Endothelial cell of umbilical vein (primary cell): ENCODE measurements at regions not wholly inside any gene's neighbourhood (a gene's known extent, or its start where the extent isn't known, plus 50 kb on each side); places are given as distances from the start of the nearest gene placed in this dataset.
"Not testable (repeated sequence)": the region's sequence is repeated elsewhere in the genome, so short reads cannot be mapped to it uniquely, and the experiment has no call there.

ENCODE experiments used
- BruUV-seq: library from RNA; stranded (reverse); fragments of 400-500 nt; replicated peaks from 2 replicates; lab custom pipeline; 2021; lab: Mats Ljungman, UMichigan
- CTCF ChIA-PET: fragments of 300-600, 350-600 bp; sonication (Branson Sonifier 250); formaldehyde crosslinking; loops from one replicate; lab custom pipeline; 2021; ENCODE audit warnings: antibody characterized with exemption, inconsistent platforms; lab: Charles Lee
- POLR2A ChIA-PET: fragments of 300-600, 350-600 bp; sonication (Branson Sonifier 250); formaldehyde crosslinking; loops from one replicate; lab custom pipeline; 2021; ENCODE audit warnings: antibody characterized with exemption, inconsistent platforms; lab: Charles Lee
- DNase-seq: peaks from one replicate; pipeline ENCODE4 v3.0.0-alpha.2; 2011; ENCODE audit warnings: low read depth, low spot score
- FAIRE-seq: peaks from 2 replicates; lab custom pipeline; 2011; peaks lifted over from hg19 to GRCh38; lab: Jason Lieb, UNC
- H2AFZ ChIP-seq: 2 replicates; pipeline ENCODE4 v1.6.0; 2012; ENCODE audit warnings: low read depth, low read length, control low read depth, inconsistent platforms
- H3K27ac ChIP-seq: 2 replicates; pipeline ENCODE4 v1.5.1; 2011; ENCODE audit warnings: low read depth, mild to moderate bottlenecking, control low read depth, low read length, moderate library complexity; ENCODE audit not compliant: insufficient read depth
- H3K27me3 ChIP-seq, 2 experiments: 2 replicates each; pipeline versions ENCODE4 v1.6.0 to v1.6.1; 2011; ENCODE audit warnings: low read length in 2 of 2, mixed read lengths in 1 of 2; ENCODE audit not compliant: control insufficient read depth in 2 of 2, insufficient read depth in 2 of 2
- H3K36me3 ChIP-seq, 2 experiments: 2 replicates in 1 of 2; 3 replicates in 1 of 2; pipeline ENCODE4 v1.5.1; 2011; ENCODE audit warnings: low read length in 2 of 2, mild to moderate bottlenecking in 1 of 2, moderate library complexity in 1 of 2; ENCODE audit not compliant: control insufficient read depth in 2 of 2, insufficient read depth in 2 of 2; ENCODE audit errors: extremely low read depth in 1 of 2
- H3K4me1 ChIP-seq: 3 replicates; pipeline ENCODE4 v1.5.1; 2011; ENCODE audit warnings: mild to moderate bottlenecking, low read length; ENCODE audit not compliant: control insufficient read depth, insufficient read depth; ENCODE audit errors: extremely low read depth
- H3K4me2 ChIP-seq: 2 replicates; pipeline ENCODE4 v1.6.1; 2011; ENCODE audit warnings: low read length, control low read depth, mixed read lengths; ENCODE audit not compliant: insufficient read depth
- H3K4me3 ChIP-seq, 3 experiments: fragments of 200-600 bp in 1 of 3; sonication (generic), shearing (Covaris generic) in 1 of 3; replicated peaks in 1 of 3; 2 replicates each; pipeline ENCODE4 v1.5.1; 2011 to 2016; ENCODE audit warnings: control low read depth in 3 of 3, low read length in 3 of 3, mild to moderate bottlenecking in 2 of 3, inconsistent platforms in 1 of 3, low read depth in 1 of 3, moderate library complexity in 1 of 3; ENCODE audit not compliant: insufficient read depth in 1 of 3
- H3K79me2 ChIP-seq: 2 replicates; pipeline ENCODE4 v1.6.0; 2012; ENCODE audit warnings: low read length, inconsistent platforms; ENCODE audit not compliant: control insufficient read depth, insufficient read depth
- H3K9ac ChIP-seq: replicated peaks from 2 replicates; pipeline ENCODE3; 2011; ENCODE audit warnings: low read length, control low read depth; ENCODE audit not compliant: insufficient read depth; ENCODE audit errors: extremely low read depth
- H3K9me1 ChIP-seq: replicated peaks from 3 replicates; pipeline ENCODE4 v1.6.0; 2011; ENCODE audit warnings: mild to moderate bottlenecking, low read length; ENCODE audit not compliant: control insufficient read depth, insufficient read depth; ENCODE audit errors: extremely low read depth
- H3K9me3 ChIP-seq: replicated peaks from 2 replicates; pipeline ENCODE4 v1.5.1; 2012; ENCODE audit warnings: low read length, inconsistent platforms; ENCODE audit not compliant: control insufficient read depth, insufficient read depth
- H4K20me1 ChIP-seq: replicated peaks from 2 replicates; pipeline ENCODE3; 2011; ENCODE audit warnings: mild to moderate bottlenecking, low read length; ENCODE audit not compliant: control insufficient read depth, insufficient read depth; ENCODE audit errors: extremely low read depth
- CTCF ChIP-seq, 2 donors: IDR thresholded peaks; 1 replicate in 1 of 2; 2 replicates in 1 of 2; pipeline ENCODE4 v1.5.1; 2011; ENCODE audit warnings: low read length in 2 of 2, mild to moderate bottlenecking in 2 of 2, moderate library complexity in 2 of 2, control low read depth in 1 of 2, inconsistent platforms in 1 of 2, low read depth in 1 of 2; ENCODE audit not compliant: insufficient read depth in 1 of 2; ENCODE audit errors: extremely low read depth in 1 of 2
- EZH2 ChIP-seq: IDR thresholded peaks from 2 replicates; pipeline ENCODE4 v1.6.1; 2012; ENCODE audit warnings: borderline replicate concordance, low read depth, mild to moderate bottlenecking, moderate library complexity, low read length, inconsistent platforms; ENCODE audit not compliant: severe bottlenecking
- FOS ChIP-seq: IDR thresholded peaks from 2 replicates; pipeline ENCODE4 v1.6.1; 2011; ENCODE audit warnings: mild to moderate bottlenecking, low read length, moderate library complexity, borderline replicate concordance; ENCODE audit not compliant: insufficient read depth
- GATA2 ChIP-seq: IDR thresholded peaks from 2 replicates; pipeline ENCODE4 v1.7.0; 2011; ENCODE audit warnings: low read depth, mild to moderate bottlenecking, moderate library complexity, mixed read lengths, low read length; ENCODE audit not compliant: insufficient read length, insufficient read depth
- JUN ChIP-seq: IDR thresholded peaks from 2 replicates; pipeline ENCODE4 v1.6.1; 2011; ENCODE audit warnings: borderline replicate concordance, low read depth; ENCODE audit not compliant: insufficient read length, insufficient read depth
- MYC ChIP-seq: IDR thresholded peaks from one replicate; pipeline ENCODE4 v1.6.1; 2011; ENCODE audit warnings: mild to moderate bottlenecking, low read depth, low read length
- POLR2A ChIP-seq: IDR thresholded peaks from 2 replicates; pipeline ENCODE4 v1.6.1; 2012; ENCODE audit warnings: low read depth, mild to moderate bottlenecking, control low read depth, low read length
- dilution Hi-C: fragments of 300-500 bp; cut with MboI; formaldehyde crosslinking; loops from one replicate; pipeline ENCODE4 v1.15.0; 2019; ENCODE audit warnings: low sequenced_read_pairs; ENCODE audit not compliant: extremely low pct_ligation_motif_present
- intact Hi-C: fragments of 100-400 bp; cut with micrococcal nuclease; formaldehyde crosslinking; loops from one replicate; pipeline ENCODE4 v1.10.0; 2022

DNA sequence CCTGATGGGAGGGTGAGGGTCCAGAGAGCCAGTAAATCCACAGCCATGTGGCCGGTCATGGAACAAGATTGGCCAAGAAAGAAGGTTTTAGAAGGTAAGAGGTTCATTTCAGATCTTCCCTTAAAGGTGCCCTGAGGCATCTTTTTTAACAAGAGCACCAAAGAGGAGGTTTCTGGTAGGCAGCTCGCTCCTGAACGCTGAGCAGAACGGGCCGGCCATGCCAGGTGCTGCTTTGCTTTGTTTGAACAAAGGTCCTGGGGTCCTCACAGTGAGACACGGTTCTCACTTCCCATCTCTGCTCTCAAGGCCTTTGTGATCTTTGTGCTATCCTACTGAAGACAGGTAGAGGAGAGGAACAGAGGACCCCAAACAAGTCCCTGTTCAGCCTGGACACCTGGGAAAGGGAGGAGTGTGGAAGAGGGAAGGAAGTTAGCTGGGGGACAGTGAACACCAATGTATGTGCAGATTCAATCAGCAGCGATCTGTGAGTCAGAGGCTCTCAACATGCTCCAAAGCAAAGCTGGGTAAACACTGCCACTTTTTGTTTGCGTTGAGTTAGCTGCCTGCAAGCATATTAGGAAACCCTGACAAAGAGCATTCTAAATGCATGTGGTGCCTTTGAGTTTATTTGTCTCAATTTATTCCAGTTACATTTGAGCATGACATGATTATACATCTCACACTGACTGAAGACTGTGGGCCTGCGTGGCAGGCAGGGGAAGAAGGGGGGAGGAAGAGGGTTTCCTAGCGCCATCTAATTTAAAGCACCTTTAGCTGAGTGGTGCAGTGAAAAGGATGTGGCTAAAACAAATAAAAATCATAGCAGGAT, 102.4 kb downstream of the ASB1 start:
- H3K79me2 ChIP-seq = no peaks in the 10 kb centered on the region
- no peak overlapping the region for H3K4me2 ChIP-seq
- intact Hi-C loops (no loop called here), dilution Hi-C loops (no loop called here)
- no peak overlapping the region for H3K9ac ChIP-seq
- no TSS peak for BruUV-seq
- H2AFZ ChIP-seq = no peak overlapping the region
- CTCF ChIA-PET = no interaction called here
- POLR2A ChIA-PET = no interaction called here
- H3K4me1 ChIP-seq = no peaks in the 10 kb centered on the region
- H3K9me1 ChIP-seq = no peaks in the 10 kb centered on the region
- FAIRE-seq (no peak), DNase-seq (no peak)
- no peaks in the 10 kb centered on the region for H3K27me3 ChIP-seq
- H3K27ac ChIP-seq = no peak overlapping the region
- no peak overlapping the region for H3K4me3 ChIP-seq
- H4K20me1 ChIP-seq = no peaks in the 10 kb centered on the region
- H3K9me3 ChIP-seq = no peaks in the 10 kb centered on the region
- no peaks in the 10 kb centered on the region for H3K36me3 ChIP-seq
- TF ChIP-seq JUN (no peak), POLR2A (no peak), FOS (no peak), CTCF (IDR thresholded peaks at IDR 0.05; ENCODE audit: extremely low read depth in 1 of 2, insufficient read depth in 1 of 2, low read depth in 1 of 2, low read length in 2 of 2) (no peak), EZH2 (no peak), GATA2 (no peak), MYC (no peak)

DNA sequence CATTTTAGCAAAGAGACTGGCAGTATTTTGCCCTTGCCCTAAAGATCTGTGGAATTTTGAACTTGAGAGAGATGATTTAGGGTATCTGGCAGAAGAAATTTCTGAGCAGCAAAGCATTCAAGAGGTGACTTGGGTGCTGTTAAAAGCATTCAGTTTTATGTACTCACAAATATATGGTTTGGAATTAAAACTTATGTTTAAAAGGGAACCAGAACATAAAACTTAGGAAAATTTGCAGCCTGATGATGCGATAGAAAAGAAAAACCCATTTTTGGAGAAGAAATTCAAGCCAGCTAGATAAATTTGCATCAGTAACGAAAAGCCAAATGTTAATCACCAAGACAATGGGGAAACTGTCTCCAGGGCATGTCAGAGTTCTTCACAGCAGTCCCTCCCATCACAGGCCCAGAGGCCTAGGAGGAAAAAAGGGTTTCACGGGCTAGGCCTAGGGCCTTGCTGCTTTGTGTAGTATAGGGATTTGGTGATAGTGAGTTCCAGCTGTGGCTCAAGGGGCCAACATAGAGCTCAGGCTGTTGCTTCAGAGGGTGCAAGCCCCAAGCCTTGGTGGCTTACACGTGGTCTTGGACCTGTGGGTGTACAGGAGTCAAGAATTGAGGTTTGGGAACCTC, 104.4 kb downstream of the ASB1 start:
- POLR2A ChIA-PET = not testable (repeated sequence)

GRCh38 chr2:238543732-238544131, 117.0 kb downstream of the ASB1 start:
- POLR2A ChIA-PET, H3K9ac ChIP-seq, H3K79me2 ChIP-seq, H4K20me1 ChIP-seq, H3K27ac ChIP-seq, H3K27me3 ChIP-seq, BruUV-seq, DNase-seq, H2AFZ ChIP-seq, H3K4me3 ChIP-seq, H3K4me1 ChIP-seq, H3K9me3 ChIP-seq, dilution Hi-C loops, H3K36me3 ChIP-seq, FAIRE-seq, CTCF ChIA-PET, intact Hi-C loops, H3K4me2 ChIP-seq, H3K9me1 ChIP-seq: not testable (repeated sequence)

More for the DNA sequence above, 104.4 kb downstream of the ASB1 start:
- H3K27me3 ChIP-seq, DNase-seq, H3K9ac ChIP-seq, H3K4me1 ChIP-seq, H3K79me2 ChIP-seq, intact Hi-C loops, H3K27ac ChIP-seq, H3K9me3 ChIP-seq, CTCF ChIA-PET, FAIRE-seq, H2AFZ ChIP-seq, H3K36me3 ChIP-seq, H3K4me2 ChIP-seq, H3K9me1 ChIP-seq, dilution Hi-C loops, H4K20me1 ChIP-seq, BruUV-seq, H3K4me3 ChIP-seq: not testable (repeated sequence)
